Liver (tissue), 3 donors: ENCODE measurements at regions not wholly inside any gene's neighbourhood (a gene's known extent, or its start where the extent isn't known, plus 50 kb on each side); places are given as distances from the start of the nearest gene placed in this dataset.

Experiments
- JUND ChIP-seq, 2 donors: IDR thresholded peaks; 2 replicates each; pipeline ENCODE4 v1.6.1; 2016; ENCODE audit warnings: antibody characterized with exemption in 2 of 2
- TAF1 ChIP-seq: conservative IDR thresholded peaks from 2 replicates; pipeline ENCODE4 v1.6.1; 2016; ENCODE audit warnings: antibody characterized with exemption, mild to moderate bottlenecking
- TF ChIP-seq, protein P1 (sequence below): fragments of 150-350 bp; IDR thresholded peaks from 2 replicates; pipeline ENCODE4 v1.5.1; 2017; ENCODE audit warnings: improper control_type of control experiment, low read depth, low read length; ENCODE audit not compliant: missing input control
- donor health status: healthy.
- donor health status: healthy.

DNA sequence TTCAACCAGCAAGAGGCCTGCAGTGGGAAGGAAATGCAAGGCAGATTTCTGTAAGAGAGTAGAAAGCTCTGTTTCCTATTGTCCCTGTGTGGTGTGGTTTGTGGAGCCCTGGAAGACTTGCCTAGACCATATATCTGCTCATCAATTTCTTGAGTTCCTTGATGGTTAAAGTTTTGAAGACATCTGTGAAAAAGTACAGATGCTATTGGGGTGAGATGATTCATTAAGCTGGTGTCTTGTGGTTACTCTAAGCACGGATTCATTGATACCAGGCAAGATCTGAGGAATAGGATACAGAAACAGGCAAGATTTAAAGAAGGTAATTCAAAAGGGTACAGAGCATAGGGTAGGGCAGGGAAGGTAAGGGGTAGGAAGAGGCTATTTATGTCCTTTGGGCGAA lies 275.8 kb upstream of the SESN3 start:
- TF ChIP-seq, protein P1, sequence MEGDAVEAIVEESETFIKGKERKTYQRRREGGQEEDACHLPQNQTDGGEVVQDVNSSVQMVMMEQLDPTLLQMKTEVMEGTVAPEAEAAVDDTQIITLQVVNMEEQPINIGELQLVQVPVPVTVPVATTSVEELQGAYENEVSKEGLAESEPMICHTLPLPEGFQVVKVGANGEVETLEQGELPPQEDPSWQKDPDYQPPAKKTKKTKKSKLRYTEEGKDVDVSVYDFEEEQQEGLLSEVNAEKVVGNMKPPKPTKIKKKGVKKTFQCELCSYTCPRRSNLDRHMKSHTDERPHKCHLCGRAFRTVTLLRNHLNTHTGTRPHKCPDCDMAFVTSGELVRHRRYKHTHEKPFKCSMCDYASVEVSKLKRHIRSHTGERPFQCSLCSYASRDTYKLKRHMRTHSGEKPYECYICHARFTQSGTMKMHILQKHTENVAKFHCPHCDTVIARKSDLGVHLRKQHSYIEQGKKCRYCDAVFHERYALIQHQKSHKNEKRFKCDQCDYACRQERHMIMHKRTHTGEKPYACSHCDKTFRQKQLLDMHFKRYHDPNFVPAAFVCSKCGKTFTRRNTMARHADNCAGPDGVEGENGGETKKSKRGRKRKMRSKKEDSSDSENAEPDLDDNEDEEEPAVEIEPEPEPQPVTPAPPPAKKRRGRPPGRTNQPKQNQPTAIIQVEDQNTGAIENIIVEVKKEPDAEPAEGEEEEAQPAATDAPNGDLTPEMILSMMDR: no peak
- TF ChIP-seq JUND (IDR thresholded peaks at IDR 0.05): no peak
- no peak for TF ChIP-seq TAF1
